Naive thymus-derived CD4-positive, alpha-beta T cell (primary cell): ENCODE measurements at regions not wholly inside any gene's neighbourhood (a gene's known extent, or its start where the extent isn't known, plus 50 kb on each side); places are given as distances from the start of the nearest gene placed in this dataset.

Experiments used
- ATAC-seq: fragments of 150-1000 bp; cut with Tn5 transposase; 2 replicates; pipeline ENCODE4 v1.10.0; 2021; ENCODE audit warnings: mild to moderate bottlenecking, moderate library complexity
- CTCF ChIA-PET: fragments of 350-600 bp; sonication (Branson Sonifier 250); formaldehyde crosslinking; loops from one replicate; lab custom pipeline; 2021; ENCODE audit warnings: antibody characterized with exemption; lab: Charles Lee
- POLR2A ChIA-PET: fragments of 350-600 bp; sonication (Branson Sonifier 250); formaldehyde crosslinking; loops from one replicate; lab custom pipeline; 2021; ENCODE audit warnings: antibody characterized with exemption, inconsistent platforms; lab: Charles Lee
- DNase-seq, 9 donors: peaks; one replicate each; pipeline versions ENCODE4 v3.0.0 to v3.0.0-alpha.2; 2020 to 2022; ENCODE audit warnings: mixed read lengths in 1 of 9
- H3K27ac ChIP-seq: one replicate; pipeline ENCODE4 v1.7.0; 2013; ENCODE audit warnings: mild to moderate bottlenecking, low read depth, low read length, moderate library complexity
- H3K27me3 ChIP-seq, 2 donors: one replicate each; pipeline ENCODE4 v1.7.0; 2013; ENCODE audit warnings: low read length in 2 of 2, mild to moderate bottlenecking in 2 of 2, moderate library complexity in 2 of 2; ENCODE audit not compliant: control insufficient read depth in 2 of 2, insufficient read depth in 2 of 2
- H3K36me3 ChIP-seq, 3 experiments: 1 replicate in 2 of 3; 2 replicates in 1 of 3; pipeline ENCODE4 v1.7.0; 2013; ENCODE audit warnings: low read length in 3 of 3, mild to moderate bottlenecking in 3 of 3, moderate library complexity in 1 of 3; ENCODE audit not compliant: insufficient read depth in 3 of 3, control insufficient read depth in 2 of 3
- H3K4me1 ChIP-seq, 2 donors: one replicate each; pipeline ENCODE4 v1.7.0; 2013; ENCODE audit warnings: low read length in 2 of 2, mild to moderate bottlenecking in 2 of 2, moderate library complexity in 1 of 2; ENCODE audit not compliant: control insufficient read depth in 2 of 2, insufficient read depth in 2 of 2
- H3K4me3 ChIP-seq: 2 replicates; pipeline ENCODE4 v1.7.0; 2013; ENCODE audit warnings: mild to moderate bottlenecking, low read length
- H3K9me3 ChIP-seq, 3 experiments: 1 replicate in 2 of 3; 2 replicates in 1 of 3; pipeline ENCODE4 v1.7.0; 2013; ENCODE audit warnings: low read length in 3 of 3; ENCODE audit not compliant: control insufficient read depth in 2 of 3
- H3K27ac Mint-ChIP-seq, 9 donors: one replicate each; pipeline ENCODE4 v1.8.0; 2020 to 2022; ENCODE audit warnings: mixed read lengths in 9 of 9, mild to moderate bottlenecking in 8 of 9, moderate library complexity in 5 of 9, inconsistent platforms in 2 of 9
- H3K27me3 Mint-ChIP-seq, 5 donors: one replicate each; pipeline ENCODE4 v1.8.0; 2021 to 2022; ENCODE audit warnings: mixed read lengths in 5 of 5, mild to moderate bottlenecking in 1 of 5
- H3K36me3 Mint-ChIP-seq, 5 donors: one replicate each; pipeline ENCODE4 v1.8.0; 2020 to 2022; ENCODE audit warnings: mixed read lengths in 5 of 5, mild to moderate bottlenecking in 3 of 5, inconsistent platforms in 1 of 5
- H3K4me1 Mint-ChIP-seq, 7 donors: one replicate each; pipeline ENCODE4 v1.8.0; 2020 to 2022; ENCODE audit warnings: mixed read lengths in 7 of 7, mild to moderate bottlenecking in 3 of 7, inconsistent platforms in 1 of 7
- H3K4me3 Mint-ChIP-seq, 10 donors: one replicate each; pipeline ENCODE4 v1.8.0; 2020 to 2022; ENCODE audit warnings: mild to moderate bottlenecking in 10 of 10, mixed read lengths in 10 of 10, moderate library complexity in 6 of 10, inconsistent platforms in 2 of 10
- H3K9me3 Mint-ChIP-seq, 11 donors: one replicate each; pipeline ENCODE4 v1.8.0; 2020 to 2022; ENCODE audit warnings: mixed read lengths in 11 of 11, mild to moderate bottlenecking in 4 of 11, inconsistent platforms in 1 of 11, moderate library complexity in 1 of 11
- intact Hi-C, 2 donors: fragments of 100-400 bp; cut with micrococcal nuclease; formaldehyde crosslinking; loops; one replicate each; pipeline ENCODE4 v1.15.1; 2023

- H3K9me3 Mint-ChIP-seq = peaks cover 0 to 3% (median 0%) of the 10 kb centered on the region in 11 donors
- Histone ChIP-seq H3K4me1 (no peaks in the 10 kb centered on the region), H3K9me3 (no peaks in the 10 kb centered on the region), H3K27ac (no peak overlapping the region), H3K4me3 (no peak overlapping the region), H3K27me3 (no peaks in the 10 kb centered on the region), H3K36me3 (no peaks in the 10 kb centered on the region)
- ChIA-PET CTCF (no interaction called here), POLR2A (no interaction called here)
- intact Hi-C loops = loop anchor here in 1 of 2 donors (5.0 kb wide), 1 partner anchor 380 kb away; no protein-coding TSS in a partner anchor
- peaks cover 0 to 2% (median 0%) of the 10 kb centered on the region in 7 donors for H3K4me1 Mint-ChIP-seq
- no peak overlapping the region for H3K27ac Mint-ChIP-seq
- H3K4me3 Mint-ChIP-seq = no peak overlapping the region
- no peaks in the 10 kb centered on the region for H3K36me3 Mint-ChIP-seq
- peaks cover 17 to 37% (median 21%) of the 10 kb centered on the region in 5 donors for H3K27me3 Mint-ChIP-seq
- ATAC-seq (peak; percentile 53), DNase-seq (peak in 2 of 9 donors; percentile 14 to 35)
Measured at GRCh38 chr12:65602610-65603295, 221.5 kb upstream of the HMGA2 start.

- ChIA-PET CTCF (no interaction called here), POLR2A (no interaction called here)
- Mint-ChIP-seq H3K27me3 (peaks cover 16 to 30% (median 20%) of the 10 kb centered on the region in 5 donors), H3K9me3 (peaks cover 0 to 6% (median 0%) of the 10 kb centered on the region in 11 donors), H3K27ac (no peak overlapping the region), H3K4me3 (no peak overlapping the region), H3K4me1 (peaks cover 0 to 2% (median 0%) of the 10 kb centered on the region in 7 donors), H3K36me3 (no peaks in the 10 kb centered on the region)
- H3K27me3 ChIP-seq = no peaks in the 10 kb centered on the region
- DNase-seq (no peak), ATAC-seq (no peak)
- no peaks in the 10 kb centered on the region for H3K4me1 ChIP-seq
- intact Hi-C loops = loop anchor here in 1 of 2 donors (5.0 kb wide), 1 partner anchor 379 kb away; no protein-coding TSS in a partner anchor
- no peaks in the 10 kb centered on the region for H3K36me3 ChIP-seq
- no peak overlapping the region for H3K4me3 ChIP-seq
- no peaks in the 10 kb centered on the region for H3K9me3 ChIP-seq
- H3K27ac ChIP-seq = no peak overlapping the region
Measured at GRCh38 chr12:65603438-65604351, 220.6 kb upstream of the HMGA2 start.

GRCh38 chr12:65605019-65605418, 219.3 kb upstream of the HMGA2 start:
- Mint-ChIP-seq H3K4me3 (no peak overlapping the region), H3K9me3 (peaks cover 0 to 6% (median 0%) of the 10 kb centered on the region in 11 donors), H3K27me3 (peaks cover 12 to 30% (median 20%) of the 10 kb centered on the region in 5 donors), H3K4me1 (peaks cover 0 to 2% (median 0%) of the 10 kb centered on the region in 7 donors), H3K36me3 (no peaks in the 10 kb centered on the region), H3K27ac (no peak overlapping the region)
- H3K4me1 ChIP-seq = no peaks in the 10 kb centered on the region
- no peaks in the 10 kb centered on the region for H3K27me3 ChIP-seq
- DNase-seq (no peak), ATAC-seq (no peak)
- POLR2A ChIA-PET = no interaction called here
- no peaks in the 10 kb centered on the region for H3K36me3 ChIP-seq
- intact Hi-C loops = no loop called here
- CTCF ChIA-PET = no interaction called here
- no peak overlapping the region for H3K4me3 ChIP-seq
- no peak overlapping the region for H3K27ac ChIP-seq
- no peaks in the 10 kb centered on the region for H3K9me3 ChIP-seq

- no peak overlapping the region for H3K27ac ChIP-seq
- no peaks in the 10 kb centered on the region for H3K36me3 ChIP-seq
- no peak overlapping the region for H3K27ac Mint-ChIP-seq
- peaks cover 0 to 2% (median 0%) of the 10 kb centered on the region in 7 donors for H3K4me1 Mint-ChIP-seq
- intact Hi-C loops = no loop called here
- CTCF ChIA-PET = no interaction called here
- no peaks in the 10 kb centered on the region for H3K4me1 ChIP-seq
- ATAC-seq (no peak), DNase-seq (no peak)
- POLR2A ChIA-PET = no interaction called here
- peaks cover 0 to 6% (median 0%) of the 10 kb centered on the region in 11 donors for H3K9me3 Mint-ChIP-seq
- no peaks in the 10 kb centered on the region for H3K9me3 ChIP-seq
- no peaks in the 10 kb centered on the region for H3K27me3 ChIP-seq
- no peaks in the 10 kb centered on the region for H3K36me3 Mint-ChIP-seq
- H3K4me3 ChIP-seq = no peak overlapping the region
- no peak overlapping the region for H3K4me3 Mint-ChIP-seq
- peaks cover 7 to 28% (median 17%) of the 10 kb centered on the region in 5 donors for H3K27me3 Mint-ChIP-seq
Measured at GRCh38 chr12:65606008-65606766, 218.1 kb upstream of the HMGA2 start.

- H3K27ac ChIP-seq = no peak overlapping the region
- no peak overlapping the region for H3K4me3 ChIP-seq
- Mint-ChIP-seq H3K27me3 (peaks cover 4 to 17% (median 8%) of the 10 kb centered on the region in 5 donors), H3K9me3 (peaks cover 0 to 6% (median 0%) of the 10 kb centered on the region in 11 donors), H3K27ac (no peak overlapping the region), H3K36me3 (no peaks in the 10 kb centered on the region), H3K4me1 (peaks cover 0 to 1% (median 0%) of the 10 kb centered on the region in 7 donors), H3K4me3 (no peak overlapping the region)
- no peaks in the 10 kb centered on the region for H3K4me1 ChIP-seq
- H3K27me3 ChIP-seq = no peaks in the 10 kb centered on the region
- no peaks in the 10 kb centered on the region for H3K36me3 ChIP-seq
- ATAC-seq (no peak), DNase-seq (no peak)
- ChIA-PET POLR2A (no interaction called here), CTCF (no interaction called here)
- intact Hi-C loops = no loop called here
- no peaks in the 10 kb centered on the region for H3K9me3 ChIP-seq
Measured at GRCh38 chr12:65607401-65607841, 216.9 kb upstream of the HMGA2 start.

- H3K36me3 ChIP-seq = no peaks in the 10 kb centered on the region
- CTCF ChIA-PET = no interaction called here
- peaks cover 0 to 6% (median 0%) of the 10 kb centered on the region in 11 donors for H3K9me3 Mint-ChIP-seq
- H3K27ac Mint-ChIP-seq = no peak overlapping the region
- H3K4me3 ChIP-seq = no peak overlapping the region
- POLR2A ChIA-PET = no interaction called here
- H3K27me3 Mint-ChIP-seq = peaks cover 2 to 12% (median 6%) of the 10 kb centered on the region in 5 donors
- no peaks in the 10 kb centered on the region for H3K27me3 ChIP-seq
- H3K4me3 Mint-ChIP-seq = no peak overlapping the region
- intact Hi-C loops = no loop called here
- no peaks in the 10 kb centered on the region for H3K36me3 Mint-ChIP-seq
- no peak overlapping the region for H3K27ac ChIP-seq
- no peaks in the 10 kb centered on the region for H3K9me3 ChIP-seq
- H3K4me1 ChIP-seq = no peaks in the 10 kb centered on the region
- H3K4me1 Mint-ChIP-seq = no peaks in the 10 kb centered on the region
- ATAC-seq = no peak
- DNase-seq = no peak
Measured at GRCh38 chr12:65608319-65608916, 215.9 kb upstream of the HMGA2 start.
